T-cell (primary cell): ENCODE measurements at regions not wholly inside any gene's neighbourhood (a gene's known extent, or its start where the extent isn't known, plus 50 kb on each side); places are given as distances from the start of the nearest gene placed in this dataset.

ENCODE experiments used
- ATAC-seq, 4 experiments: fragments of 200-7000 bp in 3 of 4; fragments of 150-1000 bp in 1 of 4; cut with Tn5 transposase; replicated peaks in 1 of 4; 1 replicate in 3 of 4; 2 replicates in 1 of 4; pipeline ENCODE4 v1.10.0; 2021; ENCODE audit warnings: moderate library complexity in 3 of 4, mild to moderate bottlenecking in 2 of 4, moderate number of reproducible peaks in 1 of 4
- CTCF ChIA-PET, 2 donors: fragments of 300-600 bp; sonication (Branson Sonifier 250); formaldehyde crosslinking; loops; one replicate each; lab custom pipeline; 2022; ENCODE audit warnings: antibody characterized with exemption in 2 of 2; lab: Charles Lee
- POLR2A ChIA-PET, 2 donors: fragments of 300-600 bp; sonication (Branson Sonifier 250); formaldehyde crosslinking; loops; one replicate each; lab custom pipeline; 2022; ENCODE audit warnings: antibody characterized with exemption in 2 of 2; lab: Charles Lee
- DNase-seq, 35 experiments: peaks; one replicate each; pipeline versions ENCODE4 v3.0.0 to v3.0.0-alpha.2; 2013 to 2023
- H3K27ac ChIP-seq: one replicate; pipeline ENCODE4 v1.5.1; 2013; ENCODE audit warnings: low read length
- H3K27me3 ChIP-seq, 2 experiments: replicated peaks in 1 of 2; 1 replicate in 1 of 2; 2 replicates in 1 of 2; pipeline versions ENCODE4 v1.6.1 to v1.7.0; 2013; ENCODE audit warnings: low read length in 1 of 2, mixed read lengths in 1 of 2; ENCODE audit not compliant: control insufficient read depth in 2 of 2, insufficient read depth in 2 of 2; ENCODE audit errors: extremely low read depth in 1 of 2
- H3K36me3 ChIP-seq, 2 donors: 1 replicate in 1 of 2; 2 replicates in 1 of 2; pipeline versions ENCODE4 v1.6.1 to v1.7.0; 2013; ENCODE audit warnings: low read length in 1 of 2; ENCODE audit not compliant: control insufficient read depth in 2 of 2, insufficient read depth in 1 of 2; ENCODE audit errors: extremely low read depth in 1 of 2
- H3K4me1 ChIP-seq, 2 experiments: 1 replicate in 1 of 2; 2 replicates in 1 of 2; pipeline versions ENCODE4 v1.6.1 to v1.7.0; 2013; ENCODE audit warnings: low read length in 2 of 2, mixed read lengths in 1 of 2; ENCODE audit not compliant: insufficient read depth in 2 of 2, control insufficient read depth in 1 of 2; ENCODE audit errors: extremely low read depth in 1 of 2
- H3K4me3 ChIP-seq, 2 donors: 1 replicate in 1 of 2; 2 replicates in 1 of 2; pipeline versions ENCODE4 v1.5.1 to v1.7.0; 2013; ENCODE audit warnings: mild to moderate bottlenecking in 2 of 2, low read length in 1 of 2, moderate library complexity in 1 of 2; ENCODE audit not compliant: control insufficient read depth in 1 of 2; ENCODE audit errors: extremely low read depth in 1 of 2
- H3K9me3 ChIP-seq: 2 replicates; pipeline ENCODE4 v1.7.0; 2013
- H3K27ac Mint-ChIP-seq, 2 donors: one replicate each; pipeline ENCODE4 v1.8.0; 2020 to 2021; ENCODE audit warnings: mild to moderate bottlenecking in 2 of 2, mixed read lengths in 2 of 2
- H3K27me3 Mint-ChIP-seq, 2 donors: one replicate each; pipeline ENCODE4 v1.8.0; 2021 to 2022; ENCODE audit warnings: mixed read lengths in 2 of 2
- H3K36me3 Mint-ChIP-seq: one replicate; pipeline ENCODE4 v1.8.0; 2021; ENCODE audit warnings: mixed read lengths
- H3K4me1 Mint-ChIP-seq, 3 donors: one replicate each; pipeline ENCODE4 v1.8.0; 2020 to 2022; ENCODE audit warnings: mixed read lengths in 3 of 3, mild to moderate bottlenecking in 1 of 3
- H3K4me3 Mint-ChIP-seq, 3 donors: one replicate each; pipeline ENCODE4 v1.8.0; 2020 to 2022; ENCODE audit warnings: mild to moderate bottlenecking in 3 of 3, mixed read lengths in 3 of 3, moderate library complexity in 3 of 3
- H3K9me3 Mint-ChIP-seq, 3 donors: one replicate each; pipeline ENCODE4 v1.8.0; 2020 to 2022; ENCODE audit warnings: mixed read lengths in 3 of 3
- WGBS: methylation state at CpG from one replicate; pipeline ENCODE4 v1.1.5; 2013; ENCODE audit warnings: missing lambda C conversion rate; ENCODE audit not compliant: insufficient coverage; 5-methylcytosine and 5-hydroxymethylcytosine counted together

DNA sequence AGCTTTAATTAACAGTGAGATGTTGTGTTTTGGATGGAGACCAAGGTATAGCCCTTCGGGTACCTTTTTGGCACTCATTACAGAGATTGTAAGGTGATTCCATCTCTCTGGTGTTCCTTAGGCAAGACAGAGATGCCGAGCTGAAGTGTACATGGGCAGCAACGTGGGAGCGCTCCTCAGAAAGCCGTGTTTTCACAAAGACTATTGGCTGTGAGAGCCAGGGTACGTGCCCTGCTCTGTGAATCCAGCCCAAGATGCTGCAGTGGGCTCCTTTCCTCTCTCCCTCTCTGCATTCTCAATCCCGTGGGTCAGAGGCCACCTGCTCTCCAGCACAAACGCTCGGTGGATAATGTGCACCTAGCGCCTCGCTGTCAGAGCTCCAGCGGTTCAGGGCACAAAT lies 203.0 kb upstream of the EPHA4 start:
- Mint-ChIP-seq H3K27me3 (no peaks in the 10 kb centered on the region), H3K4me1 (no peaks in the 10 kb centered on the region), H3K36me3 (no peaks in the 10 kb centered on the region), H3K9me3 (no peaks in the 10 kb centered on the region), H3K27ac (no peak overlapping the region), H3K4me3 (no peak overlapping the region)
- no peaks in the 10 kb centered on the region for H3K9me3 ChIP-seq
- no peak for DNase-seq
- H3K4me1 ChIP-seq: no peaks in the 10 kb centered on the region
- no peak overlapping the region for H3K27ac ChIP-seq
- H3K27me3 ChIP-seq: no peaks in the 10 kb centered on the region
- POLR2A ChIA-PET: no interaction called here
- 67% methylated on average over 7 of the region's 12 CpGs for WGBS
- CTCF ChIA-PET: no interaction called here
- H3K36me3 ChIP-seq: no peaks in the 10 kb centered on the region
- no peak overlapping the region for H3K4me3 ChIP-seq
- ATAC-seq: no peak

GRCh38 chr2:221774136-221774535 lies 202.0 kb upstream of the EPHA4 start:
- no peak overlapping the region for H3K4me3 ChIP-seq
- H3K36me3 ChIP-seq: no peaks in the 10 kb centered on the region
- Mint-ChIP-seq H3K27me3 (no peaks in the 10 kb centered on the region), H3K4me3 (no peak overlapping the region), H3K9me3 (no peaks in the 10 kb centered on the region), H3K4me1 (no peaks in the 10 kb centered on the region), H3K27ac (no peak overlapping the region), H3K36me3 (no peaks in the 10 kb centered on the region)
- DNase-seq: no peak
- H3K27me3 ChIP-seq: no peaks in the 10 kb centered on the region
- no peak overlapping the region for H3K27ac ChIP-seq
- POLR2A ChIA-PET: no interaction called here
- WGBS: 100% methylated on average over 2 of the region's 5 CpGs
- no peaks in the 10 kb centered on the region for H3K9me3 ChIP-seq
- no peak for ATAC-seq
- H3K4me1 ChIP-seq: no peaks in the 10 kb centered on the region
- CTCF ChIA-PET: no interaction called here

DNA sequence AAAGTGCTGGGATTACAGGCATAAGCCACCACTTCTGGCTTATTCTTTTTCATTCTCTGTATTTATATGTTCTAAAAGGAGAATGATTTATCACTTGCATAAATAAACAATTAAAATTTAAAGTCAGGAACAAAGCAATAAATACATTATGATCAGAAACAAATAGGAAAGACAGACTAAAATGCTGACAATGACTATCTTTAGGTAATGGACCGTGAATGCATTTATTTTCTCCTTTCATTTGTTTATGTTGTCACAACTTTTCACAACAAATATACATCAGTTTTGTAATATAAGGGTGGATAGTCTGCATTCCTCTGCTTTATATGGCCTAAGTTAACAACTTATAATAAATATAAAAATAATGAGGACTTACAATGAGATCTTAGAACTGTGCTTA lies 199.2 kb upstream of the EPHA4 start:
- Histone ChIP-seq H3K36me3 (no peaks in the 10 kb centered on the region), H3K4me1 (no peaks in the 10 kb centered on the region), H3K27me3 (no peaks in the 10 kb centered on the region), H3K27ac (no peak overlapping the region), H3K9me3 (no peaks in the 10 kb centered on the region), H3K4me3 (no peak overlapping the region)
- WGBS: no CpG with 5 or more reads among the region's 1 CpG
- no peak overlapping the region for H3K27ac Mint-ChIP-seq
- ChIA-PET CTCF (no interaction called here), POLR2A (no interaction called here)
- ATAC-seq (no peak), DNase-seq (no peak)
- no peaks in the 10 kb centered on the region for H3K36me3 Mint-ChIP-seq
- H3K4me3 Mint-ChIP-seq: no peak overlapping the region
- H3K27me3 Mint-ChIP-seq: no peaks in the 10 kb centered on the region
- H3K9me3 Mint-ChIP-seq: no peaks in the 10 kb centered on the region
- H3K4me1 Mint-ChIP-seq: no peaks in the 10 kb centered on the region

DNA sequence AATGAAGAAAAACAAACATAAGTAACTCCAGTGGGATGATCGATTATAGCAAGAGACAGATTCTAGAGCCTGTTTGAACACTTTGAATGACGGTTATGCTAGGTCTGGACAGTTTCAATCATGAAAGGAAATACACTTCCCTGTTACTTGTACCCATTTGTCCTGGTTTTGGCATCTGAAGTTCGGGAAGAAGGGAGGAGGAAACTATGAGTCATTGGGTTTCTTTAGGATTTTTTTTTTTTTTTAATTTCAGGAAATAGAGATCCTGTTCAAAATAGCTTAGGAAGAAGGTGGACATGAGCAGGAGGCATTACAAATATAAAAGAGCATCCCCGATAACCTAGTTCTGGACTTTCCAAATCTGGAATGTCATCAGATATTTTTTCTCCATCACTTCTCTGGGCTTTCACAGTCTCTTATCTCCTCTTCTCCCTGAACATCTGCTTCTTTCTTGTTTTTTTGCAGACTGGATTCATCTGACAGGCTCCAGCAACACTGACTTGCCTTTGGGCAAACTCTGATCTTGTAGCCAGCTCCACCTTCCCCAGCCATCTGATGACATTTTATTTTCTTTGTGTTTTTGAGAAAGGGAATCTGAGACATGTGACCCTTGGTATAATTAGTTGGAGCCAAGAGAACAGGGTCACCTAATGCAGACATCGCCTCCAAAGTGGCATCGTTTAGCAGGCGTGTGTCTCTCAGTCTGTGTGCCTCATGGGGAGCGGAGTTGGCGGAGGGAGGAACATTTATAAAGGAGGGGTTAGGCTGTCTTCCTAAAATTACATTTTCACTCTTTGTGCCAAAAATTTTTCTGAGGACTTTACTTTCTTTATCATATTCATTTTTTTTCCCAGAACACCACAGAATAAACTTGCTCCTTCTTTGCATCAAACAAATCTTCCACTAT lies 195.3 kb upstream of the EPHA4 start:
- Mint-ChIP-seq H3K36me3 (no peaks in the 10 kb centered on the region), H3K4me1 (no peaks in the 10 kb centered on the region), H3K4me3 (no peak overlapping the region), H3K9me3 (no peaks in the 10 kb centered on the region), H3K27ac (no peak overlapping the region), H3K27me3 (no peaks in the 10 kb centered on the region)
- Histone ChIP-seq H3K36me3 (no peaks in the 10 kb centered on the region), H3K27ac (no peak overlapping the region), H3K4me1 (no peaks in the 10 kb centered on the region), H3K9me3 (no peaks in the 10 kb centered on the region), H3K4me3 (no peak overlapping the region), H3K27me3 (no peaks in the 10 kb centered on the region)
- ChIA-PET POLR2A (no interaction called here), CTCF (no interaction called here)
- DNase-seq (no peak), ATAC-seq (no peak)
- 70% methylated on average over 4 of the region's 9 CpGs for whole genome bisulfite sequencing

DNA sequence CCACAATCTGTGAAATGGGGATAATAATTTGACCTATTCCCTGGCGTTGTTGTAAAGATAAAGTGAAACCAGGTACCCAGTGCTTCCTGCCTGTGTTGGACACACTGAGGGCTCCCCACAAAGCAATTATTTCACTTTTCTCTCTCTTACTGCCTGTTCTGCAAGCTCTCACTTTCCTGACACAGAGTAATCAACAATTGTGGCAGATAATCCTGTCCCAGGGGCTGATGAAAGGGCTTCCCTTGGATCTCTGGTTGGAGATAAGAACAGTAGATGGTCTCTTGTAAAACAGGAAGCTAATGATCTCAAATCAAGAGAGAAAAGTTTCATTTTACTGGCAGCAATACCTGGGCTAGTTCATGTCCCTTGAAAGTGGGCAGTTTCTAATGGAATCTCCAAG lies 190.4 kb upstream of the EPHA4 start:
- no peak overlapping the region for H3K27ac Mint-ChIP-seq
- H3K27ac ChIP-seq: no peak overlapping the region
- no peak overlapping the region for H3K4me3 Mint-ChIP-seq
- H3K9me3 Mint-ChIP-seq: peaks cover 4 to 16% (median 4%) of the 10 kb centered on the region in 3 donors
- ATAC-seq (no peak), DNase-seq (no peak)
- no peaks in the 10 kb centered on the region for H3K4me1 Mint-ChIP-seq
- no peaks in the 10 kb centered on the region for H3K36me3 ChIP-seq
- no peaks in the 10 kb centered on the region for H3K27me3 ChIP-seq
- H3K4me1 ChIP-seq: no peaks in the 10 kb centered on the region
- no CpG with 5 or more reads among the region's 1 CpG for WGBS
- POLR2A ChIA-PET: no interaction called here
- H3K36me3 Mint-ChIP-seq: no peaks in the 10 kb centered on the region
- CTCF ChIA-PET: interaction anchor here in 1 of 2 donors (0.6 kb wide), 1 partner anchor 162 kb away, joined by 3 read pairs; no protein-coding TSS in a partner anchor
- H3K9me3 ChIP-seq: no peaks in the 10 kb centered on the region
- H3K4me3 ChIP-seq: no peak overlapping the region
- no peaks in the 10 kb centered on the region for H3K27me3 Mint-ChIP-seq

- no peak overlapping the region for H3K27ac ChIP-seq
- POLR2A ChIA-PET: no interaction called here
- DNase-seq (no peak), ATAC-seq (no peak)
- H3K27ac Mint-ChIP-seq: no peak overlapping the region
- H3K4me3 Mint-ChIP-seq: no peak overlapping the region
- CTCF ChIA-PET: no interaction called here
- H3K36me3 Mint-ChIP-seq: no peaks in the 10 kb centered on the region
- no peak overlapping the region for H3K4me3 ChIP-seq
- H3K4me1 ChIP-seq: no peaks in the 10 kb centered on the region
- H3K9me3 ChIP-seq: no peaks in the 10 kb centered on the region
- no peaks in the 10 kb centered on the region for H3K27me3 ChIP-seq
- no peaks in the 10 kb centered on the region for H3K4me1 Mint-ChIP-seq
- peaks cover 4 to 20% (median 4%) of the 10 kb centered on the region in 3 donors for H3K9me3 Mint-ChIP-seq
- no CpG with 5 or more reads among the region's 2 CpGs for WGBS
- no peaks in the 10 kb centered on the region for H3K27me3 Mint-ChIP-seq
- H3K36me3 ChIP-seq: no peaks in the 10 kb centered on the region
Observed at GRCh38 chr2:221761260-221761659, 189.2 kb upstream of the EPHA4 start.
